ENCODE measurements at regions not wholly inside any gene's neighbourhood (a gene's known extent, or its start where the extent isn't known, plus 50 kb on each side); places are given as distances from the start of the nearest gene placed in this dataset.

GRCh38 chr6:105753207-105753606 is 332.9 kb upstream of the PRDM1 start:
- DNase-seq (ENCODE audit: low spot score in 2 of 2) = no peak
- Histone ChIP-seq H3K4me1 (no peaks in the 10 kb centered on the region), H3K36me3 (no peaks in the 10 kb centered on the region), H3K27me3 (no peaks in the 10 kb centered on the region), H3K9me3 (no peaks in the 10 kb centered on the region), H3K27ac (no peak overlapping the region), H3K4me3 (no peak overlapping the region)
- TF ChIP-seq CTCF (IDR thresholded peaks at IDR 0.05) = no peak
- TF ChIP-seq EP300 (IDR thresholded peaks at IDR 0.05) = no peak
- no peak for TF ChIP-seq POLR2A (IDR thresholded peaks at IDR 0.05)
- 86 to 88% methylated on average over 8 of the region's 8 CpGs for WGBS, 2 donors

- no peaks in the 10 kb centered on the region for H3K9me3 ChIP-seq
- no peaks in the 10 kb centered on the region for H3K27me3 ChIP-seq
- no peaks in the 10 kb centered on the region for H3K36me3 ChIP-seq
- H3K4me1 ChIP-seq = no peaks in the 10 kb centered on the region
- no peak overlapping the region for H3K4me3 ChIP-seq
- no peak for DNase-seq (ENCODE audit: low spot score in 2 of 2)
- 82 to 97% methylated on average over 3 of the region's 3 CpGs for WGBS, 2 donors
- no peak for TF ChIP-seq CTCF (IDR thresholded peaks at IDR 0.05)
- no peak for TF ChIP-seq EP300 (IDR thresholded peaks at IDR 0.05)
- no peak for TF ChIP-seq POLR2A (IDR thresholded peaks at IDR 0.05)
- no peak overlapping the region for H3K27ac ChIP-seq
Measured at GRCh38 chr6:105750089-105750488, 336.0 kb upstream of the PRDM1 start.

GRCh38 chr6:105748737-105749161 is 337.4 kb upstream of the PRDM1 start:
- H3K27ac ChIP-seq = no peak overlapping the region
- H3K4me1 ChIP-seq = no peaks in the 10 kb centered on the region
- TF ChIP-seq EP300 (IDR thresholded peaks at IDR 0.05) (no peak), CTCF (IDR thresholded peaks at IDR 0.05) (no peak), POLR2A (IDR thresholded peaks at IDR 0.05) (no peak)
- no peak for DNase-seq (ENCODE audit: low spot score in 2 of 2)
- no peaks in the 10 kb centered on the region for H3K9me3 ChIP-seq
- no peak overlapping the region for H3K4me3 ChIP-seq
- H3K36me3 ChIP-seq = no peaks in the 10 kb centered on the region
- H3K27me3 ChIP-seq = no peaks in the 10 kb centered on the region
- 72 to 79% methylated on average over 6 of the region's 6 CpGs for WGBS, 2 donors

GRCh38 chr6:105747823-105748405 is 338.2 kb upstream of the PRDM1 start:
- H3K4me3 ChIP-seq = no peak overlapping the region
- WGBS, 2 donors = 64 to 97% methylated on average over 3 of the region's 3 CpGs

GRCh38 chr6:105746509-105746908 is 339.6 kb upstream of the PRDM1 start:
- Histone ChIP-seq H3K4me1 (no peaks in the 10 kb centered on the region), H3K36me3 (no peaks in the 10 kb centered on the region), H3K4me3 (no peak overlapping the region), H3K27me3 (no peaks in the 10 kb centered on the region), H3K9me3 (no peaks in the 10 kb centered on the region), H3K27ac (no peak overlapping the region)
- WGBS, 2 donors = 52 to 66% methylated on average over 1 of the region's 1 CpG
- TF ChIP-seq EP300 (IDR thresholded peaks at IDR 0.05) = no peak
- TF ChIP-seq CTCF (IDR thresholded peaks at IDR 0.05) = no peak
- TF ChIP-seq POLR2A (IDR thresholded peaks at IDR 0.05) = no peak
- no peak for DNase-seq (ENCODE audit: low spot score in 2 of 2)

More at GRCh38 chr6:105747823-105748405, 338.2 kb upstream of the PRDM1 start:
- TF ChIP-seq EP300 (IDR thresholded peaks at IDR 0.05) (no peak), CTCF (IDR thresholded peaks at IDR 0.05) (no peak), POLR2A (IDR thresholded peaks at IDR 0.05) (no peak)
- H3K27ac ChIP-seq = no peak overlapping the region
- no peaks in the 10 kb centered on the region for H3K27me3 ChIP-seq
- H3K36me3 ChIP-seq = no peaks in the 10 kb centered on the region
- H3K4me1 ChIP-seq = no peaks in the 10 kb centered on the region
- H3K9me3 ChIP-seq = no peaks in the 10 kb centered on the region
- no peak for DNase-seq (ENCODE audit: low spot score in 2 of 2)
